Memory B cell (primary cell): ENCODE measurements at regions not wholly inside any gene's neighbourhood (a gene's known extent, or its start where the extent isn't known, plus 50 kb on each side); places are given as distances from the start of the nearest gene placed in this dataset.

Experiments used
- ATAC-seq: fragments of 150-1000 bp; cut with Tn5 transposase; 2 replicates; pipeline ENCODE4 v1.10.0; 2021; ENCODE audit warnings: low read depth, mild to moderate bottlenecking, moderate library complexity
- DNase-seq, 2 donors: peaks; one replicate each; pipeline ENCODE4 v3.0.0; 2022; ENCODE audit warnings: low spot score in 2 of 2
- H3K27ac Mint-ChIP-seq: one replicate; pipeline ENCODE4 v1.8.0; 2022; ENCODE audit warnings: mild to moderate bottlenecking, moderate library complexity, mixed read lengths
- H3K27me3 Mint-ChIP-seq: one replicate; pipeline ENCODE4 v1.8.0; 2022; ENCODE audit warnings: mixed read lengths
- H3K36me3 Mint-ChIP-seq: one replicate; pipeline ENCODE4 v1.8.0; 2022; ENCODE audit warnings: mild to moderate bottlenecking, mixed read lengths
- H3K4me1 Mint-ChIP-seq: one replicate; pipeline ENCODE4 v1.8.0; 2022; ENCODE audit warnings: mixed read lengths
- H3K4me3 Mint-ChIP-seq: one replicate; pipeline ENCODE4 v1.8.0; 2022; ENCODE audit warnings: mild to moderate bottlenecking, moderate library complexity, mixed read lengths
- H3K9me3 Mint-ChIP-seq: one replicate; pipeline ENCODE4 v1.8.0; 2022; ENCODE audit warnings: mixed read lengths

DNA sequence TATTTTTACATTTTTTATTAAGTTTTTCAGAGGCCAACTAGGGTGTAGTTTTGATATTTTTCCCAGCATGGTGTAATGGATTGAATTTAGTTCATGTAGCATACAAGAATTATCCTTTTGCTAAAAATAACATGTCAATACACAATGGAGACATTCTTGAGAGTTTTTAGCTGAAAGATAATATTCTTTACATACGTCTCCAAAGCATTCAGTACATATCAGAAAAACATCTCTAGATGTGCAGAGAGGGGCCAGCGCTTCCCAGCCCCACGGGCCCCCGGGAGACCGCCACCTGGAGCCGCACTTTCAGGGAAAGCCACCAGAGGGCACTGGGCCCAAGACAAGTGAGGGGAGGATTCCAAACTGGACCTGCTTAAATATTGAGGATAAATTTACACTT lies 499.4 kb downstream of the GALR1 start:
- H3K9me3 Mint-ChIP-seq, result no peaks in the 10 kb centered on the region
- H3K27ac Mint-ChIP-seq, result no peak overlapping the region
- peaks cover 5% of the 10 kb centered on the region for H3K27me3 Mint-ChIP-seq
- H3K36me3 Mint-ChIP-seq, result no peaks in the 10 kb centered on the region
- no peaks in the 10 kb centered on the region for H3K4me1 Mint-ChIP-seq
- ATAC-seq (no peak), DNase-seq (no peak)
- H3K4me3 Mint-ChIP-seq, result no peak overlapping the region

DNA sequence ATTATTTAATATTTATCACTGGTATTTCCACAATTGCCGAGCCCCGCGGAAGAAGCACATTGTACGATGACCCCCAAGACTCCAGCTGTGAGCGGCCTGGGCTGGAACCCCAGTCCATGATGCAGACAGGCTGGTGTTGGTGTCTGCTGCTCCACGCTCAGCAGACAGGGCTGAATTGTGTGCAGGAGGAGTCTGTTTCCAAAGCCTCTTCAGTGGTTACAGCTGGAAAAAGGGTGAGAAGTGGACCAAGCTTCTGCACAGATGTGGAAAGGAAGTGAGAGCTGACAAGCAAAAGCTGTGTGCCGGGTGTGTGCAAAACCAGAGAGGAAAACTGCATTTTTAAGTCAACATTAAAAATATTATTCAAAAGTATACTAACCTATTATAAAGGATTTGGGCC lies 500.4 kb downstream of the GALR1 start:
- ATAC-seq (no peak), DNase-seq (no peak)
- Mint-ChIP-seq H3K9me3 (no peaks in the 10 kb centered on the region), H3K4me1 (no peaks in the 10 kb centered on the region), H3K36me3 (no peaks in the 10 kb centered on the region), H3K27ac (no peak overlapping the region), H3K27me3 (peaks cover 5% of the 10 kb centered on the region), H3K4me3 (no peak overlapping the region)

- Mint-ChIP-seq H3K27me3 (peaks cover 5% of the 10 kb centered on the region), H3K36me3 (no peaks in the 10 kb centered on the region), H3K4me1 (no peaks in the 10 kb centered on the region), H3K9me3 (no peaks in the 10 kb centered on the region), H3K27ac (no peak overlapping the region), H3K4me3 (no peak overlapping the region)
- DNase-seq (no peak), ATAC-seq (no peak)
Observed at GRCh38 chr18:77754475-77755044, 504.9 kb downstream of the GALR1 start.

DNA sequence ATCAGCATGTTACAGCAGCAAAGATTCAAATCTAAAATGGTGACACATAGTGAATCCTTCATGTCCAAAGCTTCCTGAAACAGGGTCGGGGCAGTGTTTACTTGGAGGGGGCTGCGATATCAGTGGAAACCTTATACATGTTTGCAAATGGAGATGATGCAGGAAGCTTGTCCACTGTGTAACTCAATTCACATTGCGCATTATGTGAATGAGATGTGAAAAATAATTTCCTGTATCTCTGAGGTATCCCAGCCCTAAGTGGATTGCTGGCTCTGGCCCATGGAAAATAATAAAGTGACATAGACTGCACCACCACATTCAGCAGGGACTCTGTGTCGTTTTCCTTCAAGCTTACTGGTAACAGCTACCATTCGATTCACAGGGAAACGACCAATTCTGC lies 505.5 kb downstream of the GALR1 start:
- no peaks in the 10 kb centered on the region for H3K4me1 Mint-ChIP-seq
- ATAC-seq (no peak), DNase-seq (no peak)
- peaks cover 5% of the 10 kb centered on the region for H3K27me3 Mint-ChIP-seq
- no peaks in the 10 kb centered on the region for H3K36me3 Mint-ChIP-seq
- no peaks in the 10 kb centered on the region for H3K9me3 Mint-ChIP-seq
- no peak overlapping the region for H3K4me3 Mint-ChIP-seq
- H3K27ac Mint-ChIP-seq, result no peak overlapping the region

- H3K4me1 Mint-ChIP-seq, result peaks cover 3% of the 10 kb centered on the region
- DNase-seq (no peak), ATAC-seq (no peak)
- H3K27ac Mint-ChIP-seq, result no peak overlapping the region
- no peak overlapping the region for H3K4me3 Mint-ChIP-seq
- H3K9me3 Mint-ChIP-seq, result no peaks in the 10 kb centered on the region
- peaks cover 1% of the 10 kb centered on the region for H3K27me3 Mint-ChIP-seq
- H3K36me3 Mint-ChIP-seq, result no peaks in the 10 kb centered on the region
Observed at GRCh38 chr18:77761332-77761731, 511.7 kb downstream of the GALR1 start.

- no peak for ATAC-seq
- H3K36me3 Mint-ChIP-seq, result no peaks in the 10 kb centered on the region
Observed at GRCh38 chr18:77762014-77762413, 512.4 kb downstream of the GALR1 start.

GRCh38 chr18:77762642-77763041 lies 513.0 kb downstream of the GALR1 start:
- ATAC-seq, result no peak
- H3K9me3 Mint-ChIP-seq, result no peaks in the 10 kb centered on the region
- H3K36me3 Mint-ChIP-seq, result no peaks in the 10 kb centered on the region
- H3K27ac Mint-ChIP-seq, result no peak overlapping the region
- H3K4me1 Mint-ChIP-seq, result peaks cover 3% of the 10 kb centered on the region
- DNase-seq, result no peak
- H3K4me3 Mint-ChIP-seq, result no peak overlapping the region
- peaks cover 1% of the 10 kb centered on the region for H3K27me3 Mint-ChIP-seq

More at GRCh38 chr18:77762014-77762413, 512.4 kb downstream of the GALR1 start:
- Mint-ChIP-seq H3K4me1 (peaks cover 3% of the 10 kb centered on the region), H3K9me3 (no peaks in the 10 kb centered on the region), H3K27ac (no peak overlapping the region), H3K27me3 (peaks cover 1% of the 10 kb centered on the region), H3K4me3 (no peak overlapping the region)
- no peak for DNase-seq

GRCh38 chr18:77763530-77764145 lies 514.0 kb downstream of the GALR1 start:
- no peak overlapping the region for H3K4me3 Mint-ChIP-seq
- DNase-seq, result no peak
- peaks cover 3% of the 10 kb centered on the region for H3K4me1 Mint-ChIP-seq
- H3K9me3 Mint-ChIP-seq, result no peaks in the 10 kb centered on the region
- H3K27me3 Mint-ChIP-seq, result peaks cover 1% of the 10 kb centered on the region
- H3K36me3 Mint-ChIP-seq, result no peaks in the 10 kb centered on the region
- H3K27ac Mint-ChIP-seq, result no peak overlapping the region
- no peak for ATAC-seq

GRCh38 chr18:77765468-77765867 lies 515.8 kb downstream of the GALR1 start:
- no peaks in the 10 kb centered on the region for H3K9me3 Mint-ChIP-seq

DNA sequence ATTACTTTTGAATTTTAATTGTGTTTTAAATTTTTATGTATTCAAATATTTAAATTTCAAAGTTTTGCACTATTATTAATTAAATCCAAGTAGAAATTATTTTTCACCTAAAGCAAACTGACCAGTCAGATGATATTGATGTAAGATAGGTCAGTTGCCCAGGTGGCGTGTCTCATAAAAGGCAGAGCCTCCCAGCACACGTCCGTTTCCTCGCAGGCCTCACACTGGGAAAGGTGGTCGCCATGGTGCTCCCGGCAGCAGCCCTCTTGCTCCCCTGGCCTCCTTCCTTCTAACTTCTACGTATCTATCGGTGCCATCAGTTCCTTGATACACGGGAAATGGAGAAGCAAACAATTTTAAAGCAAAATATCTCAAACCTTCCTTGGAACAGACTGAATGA lies 516.8 kb downstream of the GALR1 start:
- Mint-ChIP-seq H3K4me3 (no peak overlapping the region), H3K27me3 (peaks cover 3% of the 10 kb centered on the region), H3K4me1 (peaks cover 3% of the 10 kb centered on the region), H3K36me3 (no peaks in the 10 kb centered on the region), H3K9me3 (no peaks in the 10 kb centered on the region), H3K27ac (no peak overlapping the region)
- ATAC-seq, result no peak
- DNase-seq, result no peak

More at GRCh38 chr18:77765468-77765867, 515.8 kb downstream of the GALR1 start:
- peaks cover 3% of the 10 kb centered on the region for H3K27me3 Mint-ChIP-seq
- no peak overlapping the region for H3K4me3 Mint-ChIP-seq
- H3K4me1 Mint-ChIP-seq, result peaks cover 3% of the 10 kb centered on the region
- ATAC-seq (no peak), DNase-seq (no peak)
- no peak overlapping the region for H3K27ac Mint-ChIP-seq
- H3K36me3 Mint-ChIP-seq, result no peaks in the 10 kb centered on the region

- ATAC-seq, result no peak
- H3K4me1 Mint-ChIP-seq, result no peaks in the 10 kb centered on the region
- H3K27me3 Mint-ChIP-seq, result peaks cover 2% of the 10 kb centered on the region
- H3K27ac Mint-ChIP-seq, result no peak overlapping the region
- H3K9me3 Mint-ChIP-seq, result peaks cover 1% of the 10 kb centered on the region
- no peak overlapping the region for H3K4me3 Mint-ChIP-seq
- H3K36me3 Mint-ChIP-seq, result no peaks in the 10 kb centered on the region
- DNase-seq, result no peak
Observed at GRCh38 chr18:77772177-77772576, 522.5 kb downstream of the GALR1 start.

DNA sequence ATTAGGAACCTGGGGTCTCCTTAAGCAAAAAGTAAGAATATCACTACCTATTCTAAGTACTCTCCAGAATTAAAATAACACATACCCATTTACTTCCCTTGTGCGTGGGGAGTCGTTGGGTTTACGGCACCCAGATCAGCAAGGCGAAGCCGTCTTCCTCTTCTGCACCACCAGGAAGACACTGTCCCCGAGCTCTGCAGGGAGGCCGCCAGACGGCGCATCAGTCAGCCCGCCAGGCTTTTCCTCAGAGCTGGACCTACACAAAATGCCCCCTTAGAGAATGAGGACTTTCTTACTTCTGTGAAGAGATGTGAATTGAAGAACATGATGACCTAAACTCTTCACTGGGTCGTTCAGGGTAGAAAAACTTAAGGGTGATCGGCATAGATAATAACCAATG lies 526.5 kb downstream of the GALR1 start:
- Mint-ChIP-seq H3K36me3 (no peaks in the 10 kb centered on the region), H3K27ac (no peak overlapping the region), H3K9me3 (peaks cover 1% of the 10 kb centered on the region), H3K27me3 (no peaks in the 10 kb centered on the region), H3K4me3 (no peak overlapping the region), H3K4me1 (no peaks in the 10 kb centered on the region)
- no peak for ATAC-seq
- DNase-seq, result no peak

GRCh38 chr18:77777163-77777562 lies 527.5 kb downstream of the GALR1 start:
- H3K9me3 Mint-ChIP-seq, result peaks cover 1% of the 10 kb centered on the region
- DNase-seq (no peak), ATAC-seq (no peak)
- H3K27me3 Mint-ChIP-seq, result no peaks in the 10 kb centered on the region
- H3K4me1 Mint-ChIP-seq, result no peaks in the 10 kb centered on the region
- no peaks in the 10 kb centered on the region for H3K36me3 Mint-ChIP-seq
- H3K27ac Mint-ChIP-seq, result no peak overlapping the region
- no peak overlapping the region for H3K4me3 Mint-ChIP-seq

- H3K27ac Mint-ChIP-seq, result no peak overlapping the region
- ATAC-seq (no peak), DNase-seq (no peak)
- peaks cover 1% of the 10 kb centered on the region for H3K9me3 Mint-ChIP-seq
- H3K4me3 Mint-ChIP-seq, result no peak overlapping the region
- no peaks in the 10 kb centered on the region for H3K36me3 Mint-ChIP-seq
- H3K4me1 Mint-ChIP-seq, result no peaks in the 10 kb centered on the region
- H3K27me3 Mint-ChIP-seq, result no peaks in the 10 kb centered on the region
Observed at GRCh38 chr18:77784759-77785379, 535.2 kb downstream of the GALR1 start.
